ENCODE measurements at regions not wholly inside any gene's neighbourhood (a gene's known extent, or its start where the extent isn't known, plus 50 kb on each side); places are given as distances from the start of the nearest gene placed in this dataset.

DNA sequence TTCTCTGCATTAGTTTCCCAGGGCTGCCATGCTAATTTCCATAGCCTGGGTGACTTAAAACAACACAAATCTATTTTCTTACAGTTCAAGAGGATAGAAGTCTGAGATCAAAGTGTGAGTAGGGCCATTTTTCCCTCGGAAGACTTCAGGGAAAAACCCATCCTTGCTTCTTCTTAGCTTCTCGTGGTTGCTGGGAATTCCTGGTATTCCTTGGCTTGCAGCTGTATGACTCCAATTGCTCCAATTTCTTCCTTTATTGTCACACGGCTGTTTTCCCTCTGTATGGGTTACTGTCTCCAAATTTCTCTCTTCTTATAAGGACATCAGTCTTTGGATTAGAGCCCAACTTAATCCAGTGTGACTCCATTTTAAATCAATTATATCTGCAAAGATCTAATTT, 128.4 kb upstream of the JAG1 start (continued):
- TF ChIP-seq, protein P1, sequence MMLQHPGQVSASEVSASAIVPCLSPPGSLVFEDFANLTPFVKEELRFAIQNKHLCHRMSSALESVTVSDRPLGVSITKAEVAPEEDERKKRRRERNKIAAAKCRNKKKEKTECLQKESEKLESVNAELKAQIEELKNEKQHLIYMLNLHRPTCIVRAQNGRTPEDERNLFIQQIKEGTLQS (IDR thresholded peaks at IDR 0.05; ENCODE audit: insufficient read depth, low read depth, low read length), result no peak
- TF ChIP-seq TCF12 (IDR thresholded peaks at IDR 0.05; ENCODE audit: low read depth, low read length) (no peak), RNF2 (IDR thresholded peaks at IDR 0.05; ENCODE audit: borderline replicate concordance, low read depth, low read length, missing control alignments, poor library complexity, severe bottlenecking) (no peak)

All from H1 (cell line).